CD4-positive, alpha-beta memory T cell (primary cell): ENCODE measurements at regions not wholly inside any gene's neighbourhood (a gene's known extent, or its start where the extent isn't known, plus 50 kb on each side); places are given as distances from the start of the nearest gene placed in this dataset.

Source experiments
- CTCF ChIA-PET: fragments of 350-600 bp; sonication (Branson Sonifier 250); formaldehyde crosslinking; loops from one replicate; lab custom pipeline; 2021; ENCODE audit warnings: inconsistent platforms; ENCODE audit not compliant: partially characterized antibody; lab: Charles Lee
- POLR2A ChIA-PET: fragments of 350-600 bp; sonication (Branson Sonifier 250); formaldehyde crosslinking; loops from one replicate; lab custom pipeline; 2021; ENCODE audit not compliant: partially characterized antibody; lab: Charles Lee
- DNase-seq, 5 donors: peaks; one replicate each; pipeline versions ENCODE4 v3.0.0 to v3.0.0-alpha.2; 2020 to 2022; ENCODE audit warnings: mixed read lengths in 1 of 5
- H3K27ac ChIP-seq: one replicate; pipeline ENCODE4 v1.7.0; 2013; ENCODE audit warnings: low read depth, low read length
- H3K27me3 ChIP-seq: 2 replicates; pipeline ENCODE4 v1.7.0; 2013; ENCODE audit warnings: mild to moderate bottlenecking, low read length, moderate library complexity; ENCODE audit not compliant: insufficient read depth
- H3K36me3 ChIP-seq: 2 replicates; pipeline ENCODE4 v1.7.0; 2013; ENCODE audit warnings: mild to moderate bottlenecking, low read length, moderate library complexity; ENCODE audit not compliant: insufficient read depth
- H3K4me1 ChIP-seq: 2 replicates; pipeline ENCODE4 v1.7.0; 2013; ENCODE audit warnings: mild to moderate bottlenecking, low read length, moderate library complexity; ENCODE audit not compliant: insufficient read depth
- H3K4me3 ChIP-seq, 2 donors: one replicate each; pipeline ENCODE4 v1.7.0; 2013; ENCODE audit warnings: low read length in 2 of 2, mild to moderate bottlenecking in 1 of 2
- H3K9me3 ChIP-seq, 2 donors: one replicate each; pipeline ENCODE4 v1.7.0; 2013; ENCODE audit warnings: low read length in 2 of 2, control low read depth in 1 of 2; ENCODE audit not compliant: control insufficient read depth in 1 of 2
- H3K27ac Mint-ChIP-seq, 7 donors: one replicate each; pipeline ENCODE4 v1.8.0; 2020 to 2021; ENCODE audit warnings: mixed read lengths in 7 of 7, mild to moderate bottlenecking in 6 of 7, inconsistent platforms in 3 of 7, moderate library complexity in 3 of 7
- H3K27me3 Mint-ChIP-seq, 2 donors: one replicate each; pipeline ENCODE4 v1.8.0; 2020 to 2021; ENCODE audit warnings: mixed read lengths in 2 of 2
- H3K36me3 Mint-ChIP-seq, 2 donors: one replicate each; pipeline ENCODE4 v1.8.0; 2020 to 2021; ENCODE audit warnings: mixed read lengths in 2 of 2, inconsistent platforms in 1 of 2, mild to moderate bottlenecking in 1 of 2
- H3K4me1 Mint-ChIP-seq, 4 donors: one replicate each; pipeline ENCODE4 v1.8.0; 2020 to 2021; ENCODE audit warnings: mixed read lengths in 4 of 4, mild to moderate bottlenecking in 1 of 4
- H3K4me3 Mint-ChIP-seq, 8 donors: one replicate each; pipeline ENCODE4 v1.8.0; 2020 to 2021; ENCODE audit warnings: mixed read lengths in 8 of 8, mild to moderate bottlenecking in 7 of 8, moderate library complexity in 6 of 8, inconsistent platforms in 3 of 8
- H3K9me3 Mint-ChIP-seq, 8 donors: one replicate each; pipeline ENCODE4 v1.8.0; 2020 to 2021; ENCODE audit warnings: mixed read lengths in 8 of 8, mild to moderate bottlenecking in 5 of 8, inconsistent platforms in 3 of 8, moderate library complexity in 1 of 8
- intact Hi-C: fragments of 100-400 bp; cut with micrococcal nuclease; formaldehyde crosslinking; loops from one replicate; pipeline ENCODE4 v1.15.1; 2023

DNA sequence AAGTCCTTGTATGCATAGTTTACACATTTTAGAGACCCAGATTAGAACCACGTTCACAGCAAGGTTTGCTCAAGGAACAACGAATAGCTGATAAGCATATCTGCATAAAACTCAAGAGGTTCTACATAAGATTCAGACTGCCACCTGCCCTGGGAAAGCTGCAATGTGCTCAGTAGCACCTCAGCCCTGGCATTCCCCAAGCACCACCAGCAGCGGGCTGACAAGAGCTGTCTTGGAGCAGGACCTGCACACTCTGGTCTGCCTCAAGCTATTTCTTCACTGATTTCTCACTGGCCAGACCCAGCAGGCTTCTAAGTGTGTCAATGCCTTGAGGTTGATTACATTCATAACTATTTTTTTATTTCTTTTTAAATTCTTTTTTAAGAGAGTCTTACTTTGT, 65.8 kb upstream of the UQCRFS1 start:
- H3K4me1 ChIP-seq = peaks cover 8% of the 10 kb centered on the region
- Mint-ChIP-seq H3K4me1 (peaks cover 10 to 14% (median 12%) of the 10 kb centered on the region in 4 donors), H3K27me3 (peaks cover 4 to 19% of the 10 kb centered on the region in 2 donors), H3K4me3 (no peak overlapping the region), H3K9me3 (peaks cover 0 to 6% (median 0%) of the 10 kb centered on the region in 8 donors), H3K36me3 (no peaks in the 10 kb centered on the region), H3K27ac (peak overlapping the region in 1 of 7 donors; percentile 38)
- POLR2A ChIA-PET = no interaction called here
- DNase-seq = no peak
- CTCF ChIA-PET = interaction anchor here (1.2 kb wide), 1 partner anchor 17 kb away, joined by 3 read pairs; no protein-coding TSS in a partner anchor
- peaks cover 1% of the 10 kb centered on the region for H3K27me3 ChIP-seq
- H3K36me3 ChIP-seq = no peaks in the 10 kb centered on the region
- H3K27ac ChIP-seq = no peak overlapping the region
- intact Hi-C loops = no loop called here
- no peak overlapping the region for H3K4me3 ChIP-seq
- no peaks in the 10 kb centered on the region for H3K9me3 ChIP-seq

DNA sequence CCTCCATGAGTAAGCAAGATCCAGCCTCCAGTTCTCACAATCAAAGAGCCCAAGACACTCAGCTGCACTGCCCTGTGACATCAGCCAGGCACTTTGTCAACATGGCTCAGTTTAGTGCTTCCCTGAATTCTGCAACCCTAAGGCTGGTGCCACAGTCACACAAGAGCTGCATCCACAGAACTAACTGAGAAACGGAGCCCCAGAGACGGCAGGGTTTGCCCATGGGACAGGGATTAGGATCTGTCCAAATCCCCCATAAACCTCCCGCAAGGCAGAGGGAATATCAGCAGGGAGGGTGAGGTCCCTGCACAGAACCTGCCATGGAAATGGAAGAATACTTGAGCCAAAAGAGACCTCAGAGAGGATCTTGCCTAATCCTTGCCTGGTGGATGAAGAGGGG, 70.4 kb upstream of the UQCRFS1 start:
- Mint-ChIP-seq H3K27ac (no peak overlapping the region), H3K4me3 (no peak overlapping the region), H3K9me3 (peaks cover 0 to 7% (median 2%) of the 10 kb centered on the region in 8 donors), H3K4me1 (no peaks in the 10 kb centered on the region), H3K36me3 (no peaks in the 10 kb centered on the region), H3K27me3 (peaks cover 10 to 32% of the 10 kb centered on the region in 2 donors)
- CTCF ChIA-PET = no interaction called here
- peaks cover 4% of the 10 kb centered on the region for H3K27me3 ChIP-seq
- H3K9me3 ChIP-seq = no peaks in the 10 kb centered on the region
- no peaks in the 10 kb centered on the region for H3K4me1 ChIP-seq
- intact Hi-C loops = no loop called here
- no peak overlapping the region for H3K4me3 ChIP-seq
- no peak overlapping the region for H3K27ac ChIP-seq
- POLR2A ChIA-PET = no interaction called here
- DNase-seq = no peak
- no peaks in the 10 kb centered on the region for H3K36me3 ChIP-seq

DNA sequence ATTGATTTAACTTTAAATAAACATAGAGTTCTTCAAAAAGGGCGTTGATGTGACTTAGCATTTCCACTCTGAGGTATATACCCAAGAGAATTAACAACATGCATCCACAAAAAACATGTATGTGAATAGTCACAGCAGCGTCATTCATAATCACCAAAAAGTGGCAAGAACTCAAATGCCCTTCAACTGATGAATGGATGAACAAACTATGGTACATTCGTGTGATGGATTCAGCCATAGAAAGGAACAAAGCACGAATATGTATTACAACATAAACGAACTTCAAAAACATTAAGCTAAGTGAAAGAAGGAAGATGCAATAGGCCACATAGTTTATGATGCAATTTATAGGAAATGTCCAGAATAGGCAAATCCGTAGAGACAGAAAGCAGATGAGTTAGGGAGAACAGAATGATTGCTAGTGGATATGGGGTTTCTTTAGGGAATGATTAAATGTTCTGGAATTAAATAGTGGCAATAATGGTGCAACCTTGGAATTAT, 72.3 kb upstream of the UQCRFS1 start:
- Mint-ChIP-seq H3K4me3 (no peak overlapping the region), H3K27me3 (peaks cover 10 to 32% of the 10 kb centered on the region in 2 donors), H3K9me3 (peaks cover 0 to 7% (median 2%) of the 10 kb centered on the region in 8 donors), H3K4me1 (no peaks in the 10 kb centered on the region), H3K36me3 (no peaks in the 10 kb centered on the region), H3K27ac (no peak overlapping the region)
- DNase-seq = no peak
- intact Hi-C loops = no loop called here
- no peaks in the 10 kb centered on the region for H3K36me3 ChIP-seq
- peaks cover 4% of the 10 kb centered on the region for H3K27me3 ChIP-seq
- no peaks in the 10 kb centered on the region for H3K4me1 ChIP-seq
- H3K4me3 ChIP-seq = no peak overlapping the region
- no peaks in the 10 kb centered on the region for H3K9me3 ChIP-seq
- CTCF ChIA-PET = no interaction called here
- POLR2A ChIA-PET = no interaction called here
- no peak overlapping the region for H3K27ac ChIP-seq

DNA sequence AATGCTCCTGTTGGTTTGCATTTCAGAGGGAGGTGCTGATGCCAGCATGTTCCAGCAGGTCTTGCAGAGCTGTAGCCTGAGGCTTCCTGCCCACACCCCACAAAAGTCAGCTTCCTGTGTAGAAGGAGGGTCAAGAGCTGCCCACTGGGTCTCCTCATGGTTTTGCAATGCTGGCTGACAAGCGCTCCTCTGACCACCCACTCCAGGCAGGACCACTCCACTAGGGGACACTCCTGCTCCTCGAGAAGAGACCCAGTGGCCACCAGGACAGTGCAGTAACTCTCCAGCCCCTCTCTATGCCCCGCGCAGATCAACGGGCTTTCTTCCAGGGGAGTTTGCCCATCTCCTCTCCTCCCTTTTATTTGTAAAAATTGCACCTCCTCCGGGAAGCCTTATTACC, 72.9 kb upstream of the UQCRFS1 start:
- no peak for DNase-seq
- Mint-ChIP-seq H3K4me3 (no peak overlapping the region), H3K4me1 (no peaks in the 10 kb centered on the region), H3K27ac (no peak overlapping the region), H3K9me3 (peaks cover 0 to 5% (median 2%) of the 10 kb centered on the region in 8 donors), H3K36me3 (no peaks in the 10 kb centered on the region), H3K27me3 (peaks cover 10 to 28% of the 10 kb centered on the region in 2 donors)
- no peaks in the 10 kb centered on the region for H3K4me1 ChIP-seq
- peaks cover 4% of the 10 kb centered on the region for H3K27me3 ChIP-seq
- no peak overlapping the region for H3K27ac ChIP-seq
- H3K36me3 ChIP-seq = no peaks in the 10 kb centered on the region
- H3K9me3 ChIP-seq = no peaks in the 10 kb centered on the region
- ChIA-PET CTCF (no interaction called here), POLR2A (no interaction called here)
- H3K4me3 ChIP-seq = no peak overlapping the region
- intact Hi-C loops = no loop called here

DNA sequence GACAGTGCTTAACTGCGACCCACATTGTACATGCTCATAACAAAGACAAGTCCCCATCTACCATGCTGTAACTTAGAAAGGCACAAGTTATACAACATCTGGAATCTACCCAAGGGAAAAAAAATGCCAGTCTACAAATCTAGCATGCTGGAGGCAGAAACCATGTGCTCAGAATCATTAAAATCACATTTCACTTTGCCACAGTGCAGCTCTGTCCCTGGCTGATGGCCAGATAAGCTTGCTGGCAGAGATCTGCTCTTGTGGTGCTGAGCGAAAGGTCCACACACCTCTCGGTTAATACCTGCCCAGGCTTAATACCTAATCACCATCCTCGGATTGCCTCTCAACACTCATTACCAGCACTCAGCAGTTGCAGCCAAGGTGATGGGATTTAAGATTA, 74.1 kb upstream of the UQCRFS1 start:
- Mint-ChIP-seq H3K36me3 (no peaks in the 10 kb centered on the region), H3K9me3 (peaks cover 0 to 5% (median 2%) of the 10 kb centered on the region in 8 donors), H3K27me3 (peaks cover 10 to 24% of the 10 kb centered on the region in 2 donors), H3K27ac (no peak overlapping the region), H3K4me1 (no peaks in the 10 kb centered on the region), H3K4me3 (no peak overlapping the region)
- ChIA-PET POLR2A (no interaction called here), CTCF (no interaction called here)
- Histone ChIP-seq H3K27me3 (peaks cover 4% of the 10 kb centered on the region), H3K27ac (no peak overlapping the region), H3K4me1 (no peaks in the 10 kb centered on the region), H3K9me3 (no peaks in the 10 kb centered on the region), H3K4me3 (no peak overlapping the region), H3K36me3 (no peaks in the 10 kb centered on the region)
- intact Hi-C loops = no loop called here
- DNase-seq = no peak

DNA sequence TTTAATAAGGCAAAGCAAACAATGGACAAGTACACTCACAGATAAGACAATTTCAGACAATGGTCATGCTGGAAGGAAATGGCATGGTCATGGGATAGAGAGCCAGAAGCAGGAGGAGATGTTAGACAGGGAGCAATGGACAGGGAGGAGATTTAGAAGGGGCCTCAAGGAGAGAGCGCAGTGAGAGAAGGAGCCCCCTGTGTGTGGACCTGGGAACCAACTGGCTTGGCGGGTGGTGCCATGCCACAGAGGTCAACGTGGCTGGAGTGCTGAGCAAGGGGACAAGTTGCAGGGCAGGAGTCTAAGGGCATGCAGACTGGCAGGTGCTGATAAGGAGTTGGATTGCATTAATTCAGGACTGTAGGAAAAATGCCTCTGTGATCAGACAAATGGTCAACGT, 75.3 kb upstream of the UQCRFS1 start:
- Histone ChIP-seq H3K27me3 (peaks cover 4% of the 10 kb centered on the region), H3K9me3 (no peaks in the 10 kb centered on the region), H3K27ac (no peak overlapping the region), H3K4me1 (no peaks in the 10 kb centered on the region), H3K36me3 (no peaks in the 10 kb centered on the region), H3K4me3 (no peak overlapping the region)
- ChIA-PET POLR2A (no interaction called here), CTCF (no interaction called here)
- intact Hi-C loops = no loop called here
- H3K27ac Mint-ChIP-seq = no peak overlapping the region
- no peak for DNase-seq
- no peaks in the 10 kb centered on the region for H3K36me3 Mint-ChIP-seq
- no peaks in the 10 kb centered on the region for H3K4me1 Mint-ChIP-seq
- H3K27me3 Mint-ChIP-seq = peaks cover 6 to 14% of the 10 kb centered on the region in 2 donors
- peaks cover 0 to 5% (median 1%) of the 10 kb centered on the region in 8 donors for H3K9me3 Mint-ChIP-seq
- no peak overlapping the region for H3K4me3 Mint-ChIP-seq

DNA sequence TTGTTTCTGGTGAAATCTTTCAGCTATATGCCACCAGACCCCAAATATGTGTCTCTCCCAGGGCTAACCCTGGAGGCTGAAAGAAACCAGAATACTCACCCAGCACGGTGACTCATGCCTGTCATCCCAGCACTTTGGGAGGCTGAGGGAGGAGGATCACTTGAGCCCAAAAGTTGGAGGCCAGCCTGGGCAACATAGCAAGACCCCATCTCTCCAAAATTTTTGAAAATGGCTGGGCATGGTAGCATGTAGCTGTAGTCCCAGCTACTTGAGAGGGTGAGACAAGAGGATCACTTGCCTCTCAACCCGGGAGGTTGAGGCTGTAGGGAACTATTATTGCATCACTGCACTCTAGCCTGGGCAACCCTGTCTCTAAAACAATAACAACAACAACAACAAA, 76.1 kb upstream of the UQCRFS1 start:
- H3K4me3 Mint-ChIP-seq = no peak overlapping the region
- POLR2A ChIA-PET = no interaction called here
- Histone ChIP-seq H3K27ac (no peak overlapping the region), H3K27me3 (no peaks in the 10 kb centered on the region), H3K4me1 (no peaks in the 10 kb centered on the region), H3K9me3 (no peaks in the 10 kb centered on the region), H3K4me3 (no peak overlapping the region), H3K36me3 (no peaks in the 10 kb centered on the region)
- peaks cover 0 to 5% (median 0%) of the 10 kb centered on the region in 8 donors for H3K9me3 Mint-ChIP-seq
- CTCF ChIA-PET = no interaction called here
- no peak for DNase-seq
- H3K4me1 Mint-ChIP-seq = no peaks in the 10 kb centered on the region
- H3K27me3 Mint-ChIP-seq = peaks cover 8 to 13% of the 10 kb centered on the region in 2 donors
- H3K36me3 Mint-ChIP-seq = no peaks in the 10 kb centered on the region
- no peak overlapping the region for H3K27ac Mint-ChIP-seq
- intact Hi-C loops = no loop called here

DNA sequence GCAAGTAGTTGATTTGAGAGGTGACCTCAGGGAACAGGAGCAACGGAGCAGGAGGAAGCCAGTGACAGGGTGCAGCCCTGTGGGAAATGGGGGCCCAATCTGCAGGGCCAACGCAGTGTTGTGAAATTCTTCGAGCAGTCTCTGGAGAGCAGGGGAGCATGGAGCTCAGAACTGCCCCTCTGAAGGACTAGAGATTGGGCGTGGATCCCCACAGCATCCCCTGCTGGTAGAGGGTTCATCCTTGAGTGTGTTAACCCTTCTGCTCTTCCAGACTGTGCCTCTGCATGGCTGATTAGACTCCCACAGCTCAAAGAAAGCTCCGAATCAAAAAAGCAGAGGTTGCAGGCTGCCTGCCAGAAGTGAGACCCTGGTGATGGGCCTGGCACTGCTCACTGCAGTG, 77.9 kb upstream of the UQCRFS1 start:
- H3K4me3 Mint-ChIP-seq = no peak overlapping the region
- H3K27ac Mint-ChIP-seq = no peak overlapping the region
- peaks cover 5% of the 10 kb centered on the region in 2 donors for H3K27me3 Mint-ChIP-seq
- no peaks in the 10 kb centered on the region for H3K36me3 Mint-ChIP-seq
- DNase-seq = no peak
- intact Hi-C loops = no loop called here
- Histone ChIP-seq H3K4me3 (no peak overlapping the region), H3K9me3 (no peaks in the 10 kb centered on the region), H3K27me3 (no peaks in the 10 kb centered on the region), H3K27ac (no peak overlapping the region), H3K36me3 (no peaks in the 10 kb centered on the region), H3K4me1 (no peaks in the 10 kb centered on the region)
- peaks cover 0 to 2% (median 0%) of the 10 kb centered on the region in 8 donors for H3K9me3 Mint-ChIP-seq
- H3K4me1 Mint-ChIP-seq = no peaks in the 10 kb centered on the region
- ChIA-PET POLR2A (no interaction called here), CTCF (no interaction called here)
